Tibial nerve (tissue), 3 donors: ENCODE measurements at regions not wholly inside any gene's neighbourhood (a gene's known extent, or its start where the extent isn't known, plus 50 kb on each side); places are given as distances from the start of the nearest gene placed in this dataset.

ENCODE experiments used
- POLR2A ChIP-seq, 2 donors: fragments of 450-650 bp; IDR thresholded peaks; one replicate each; pipeline ENCODE4 v1.6.1; 2017; ENCODE audit warnings: antibody characterized with exemption in 2 of 2, mild to moderate bottlenecking in 2 of 2, moderate library complexity in 2 of 2
- TF ChIP-seq, protein P1 (sequence below), 5 experiments: fragments of 200-600 bp in 3 of 5; fragments of 450-650 bp in 2 of 5; sonication (generic) in 3 of 5; IDR thresholded peaks; one replicate each; pipeline ENCODE4 v1.5.1; 2016 to 2019; ENCODE audit warnings: antibody characterized with exemption in 5 of 5, mild to moderate bottlenecking in 3 of 5, moderate library complexity in 2 of 5

DNA sequence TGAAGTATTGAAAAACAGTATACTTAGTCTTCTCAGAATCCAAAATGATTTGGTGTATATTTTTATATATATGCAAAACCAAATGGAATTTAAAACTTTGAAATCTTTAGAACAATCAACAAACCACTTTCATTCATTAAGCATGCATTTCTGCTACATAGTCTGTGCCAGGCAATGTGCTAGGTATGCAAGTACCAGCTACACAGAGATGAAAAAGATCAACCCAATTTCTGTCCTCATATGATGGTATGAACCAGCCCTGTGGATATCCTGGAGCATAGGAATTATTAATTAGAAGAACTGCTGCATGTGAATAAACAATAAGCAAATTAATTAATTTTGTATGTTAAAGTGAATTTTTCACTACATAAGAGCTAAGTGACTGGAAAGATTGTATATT, 51.2 kb upstream of the RTN4 start:
- no peak for TF ChIP-seq POLR2A (IDR thresholded peaks at IDR 0.05)
- TF ChIP-seq, protein P1, sequence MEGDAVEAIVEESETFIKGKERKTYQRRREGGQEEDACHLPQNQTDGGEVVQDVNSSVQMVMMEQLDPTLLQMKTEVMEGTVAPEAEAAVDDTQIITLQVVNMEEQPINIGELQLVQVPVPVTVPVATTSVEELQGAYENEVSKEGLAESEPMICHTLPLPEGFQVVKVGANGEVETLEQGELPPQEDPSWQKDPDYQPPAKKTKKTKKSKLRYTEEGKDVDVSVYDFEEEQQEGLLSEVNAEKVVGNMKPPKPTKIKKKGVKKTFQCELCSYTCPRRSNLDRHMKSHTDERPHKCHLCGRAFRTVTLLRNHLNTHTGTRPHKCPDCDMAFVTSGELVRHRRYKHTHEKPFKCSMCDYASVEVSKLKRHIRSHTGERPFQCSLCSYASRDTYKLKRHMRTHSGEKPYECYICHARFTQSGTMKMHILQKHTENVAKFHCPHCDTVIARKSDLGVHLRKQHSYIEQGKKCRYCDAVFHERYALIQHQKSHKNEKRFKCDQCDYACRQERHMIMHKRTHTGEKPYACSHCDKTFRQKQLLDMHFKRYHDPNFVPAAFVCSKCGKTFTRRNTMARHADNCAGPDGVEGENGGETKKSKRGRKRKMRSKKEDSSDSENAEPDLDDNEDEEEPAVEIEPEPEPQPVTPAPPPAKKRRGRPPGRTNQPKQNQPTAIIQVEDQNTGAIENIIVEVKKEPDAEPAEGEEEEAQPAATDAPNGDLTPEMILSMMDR (IDR thresholded peaks at IDR 0.05): no peak
